Germinal center (tissue), 1 donor: ENCODE measurements at regions not wholly inside any gene's neighbourhood (a gene's known extent, or its start where the extent isn't known, plus 50 kb on each side); places are given as distances from the start of the nearest gene placed in this dataset.

Experiments used
- DNase-seq: peaks from one replicate; pipeline ENCODE4 v3.0.0; 2012; ENCODE audit warnings: mixed read lengths, low spot score

- DNase-seq = no peak
These were observed 102.8 kb downstream of the MAF start for GRCh38 chr16:79497606-79498350.

GRCh38 chr16:79493911-79494310, 106.6 kb downstream of the MAF start:
- no peak for DNase-seq

- DNase-seq = no peak
These were observed 108.5 kb downstream of the MAF start for GRCh38 chr16:79492036-79492435.

- no peak for DNase-seq
These were observed 115.5 kb downstream of the MAF start for GRCh38 chr16:79485020-79485419.

GRCh38 chr16:79484237-79484636, 116.3 kb downstream of the MAF start:
- DNase-seq = no peak

GRCh38 chr16:79483336-79483735, 117.2 kb downstream of the MAF start:
- DNase-seq = no peak

- no peak for DNase-seq
These were observed 118.5 kb downstream of the MAF start for GRCh38 chr16:79482011-79482410.

GRCh38 chr16:79480929-79481328, 119.6 kb downstream of the MAF start:
- DNase-seq = no peak

- no peak for DNase-seq
These were observed 120.5 kb downstream of the MAF start for GRCh38 chr16:79480056-79480455.

GRCh38 chr16:79476580-79476979, 124.0 kb downstream of the MAF start:
- DNase-seq = no peak

- DNase-seq = no peak
These were observed 124.7 kb downstream of the MAF start for GRCh38 chr16:79475841-79476240.

GRCh38 chr16:79473456-79473855, 127.1 kb downstream of the MAF start:
- no peak for DNase-seq

GRCh38 chr16:79472426-79472825, 128.1 kb downstream of the MAF start:
- DNase-seq = no peak

- no peak for DNase-seq
These were observed 130.5 kb downstream of the MAF start for GRCh38 chr16:79469999-79470398.

- no peak for DNase-seq
These were observed 131.9 kb downstream of the MAF start for GRCh38 chr16:79468631-79469030.

GRCh38 chr16:79468121-79468552, 132.4 kb downstream of the MAF start:
- no peak for DNase-seq

- no peak for DNase-seq
These were observed 134.4 kb downstream of the MAF start for GRCh38 chr16:79466111-79466510.

- no peak for DNase-seq
These were observed 136.7 kb downstream of the MAF start for GRCh38 chr16:79463841-79464240.

GRCh38 chr16:79456036-79456435, 144.5 kb downstream of the MAF start:
- no peak for DNase-seq

GRCh38 chr16:79452671-79453070, 147.9 kb downstream of the MAF start:
- DNase-seq = no peak

GRCh38 chr16:79451196-79451816, 149.2 kb downstream of the MAF start:
- DNase-seq = peak; percentile 3

GRCh38 chr16:79449900-79450299, 150.6 kb downstream of the MAF start:
- no peak for DNase-seq

- no peak for DNase-seq
These were observed 151.3 kb downstream of the MAF start for GRCh38 chr16:79449067-79449769.
